ENCODE measurements at regions not wholly inside any gene's neighbourhood (a gene's known extent, or its start where the extent isn't known, plus 50 kb on each side); places are given as distances from the start of the nearest gene placed in this dataset.

- DNase-seq (ENCODE audit: low read depth, low spot score): no peak
Measured at GRCh38 chr3:193984876-193985275, 151.1 kb upstream of the HES1 start.

GRCh38 chr3:193987186-193987585 lies 148.8 kb upstream of the HES1 start:
- no peak for DNase-seq (ENCODE audit: low read depth, low spot score)
- no peak overlapping the region for H3K4me3 ChIP-seq (ENCODE audit: low read length)

More at GRCh38 chr3:193984876-193985275, 151.1 kb upstream of the HES1 start:
- no peak overlapping the region for H3K4me3 ChIP-seq (ENCODE audit: low read length)

- no peak overlapping the region for H3K4me3 ChIP-seq (ENCODE audit: low read length)
- no peak for DNase-seq (ENCODE audit: low read depth, low spot score)
Measured at GRCh38 chr3:193989186-193989585, 146.8 kb upstream of the HES1 start.

GRCh38 chr3:193991666-193992424 lies 144.1 kb upstream of the HES1 start:
- H3K4me3 ChIP-seq (ENCODE audit: low read length): no peak overlapping the region
- DNase-seq (ENCODE audit: low read depth, low spot score): no peak

- no peak overlapping the region for H3K4me3 ChIP-seq (ENCODE audit: low read length)
- no peak for DNase-seq (ENCODE audit: low read depth, low spot score)
Measured at GRCh38 chr3:193992425-193993037, 143.4 kb upstream of the HES1 start.

- no peak for DNase-seq (ENCODE audit: low read depth, low spot score)
- no peak overlapping the region for H3K4me3 ChIP-seq (ENCODE audit: low read length)
Measured at GRCh38 chr3:193996221-193996620, 139.7 kb upstream of the HES1 start.

- no peak for DNase-seq (ENCODE audit: low read depth, low spot score)
- no peak overlapping the region for H3K4me3 ChIP-seq (ENCODE audit: low read length)
Measured at GRCh38 chr3:193996641-193997089, 139.3 kb upstream of the HES1 start.

GRCh38 chr3:193997228-193998122 lies 138.5 kb upstream of the HES1 start:
- no peak for DNase-seq (ENCODE audit: low read depth, low spot score)
- no peak overlapping the region for H3K4me3 ChIP-seq (ENCODE audit: low read length)

GRCh38 chr3:193998123-193998448 lies 137.9 kb upstream of the HES1 start:
- H3K4me3 ChIP-seq (ENCODE audit: low read length): no peak overlapping the region
- DNase-seq (ENCODE audit: low read depth, low spot score): no peak

GRCh38 chr3:193998628-193999195 lies 137.2 kb upstream of the HES1 start:
- H3K4me3 ChIP-seq (ENCODE audit: low read length): no peak overlapping the region
- DNase-seq (ENCODE audit: low read depth, low spot score): no peak

GRCh38 chr3:194000100-194000499 lies 135.8 kb upstream of the HES1 start:
- DNase-seq (ENCODE audit: low read depth, low spot score): no peak

GRCh38 chr3:194000712-194001111 lies 135.2 kb upstream of the HES1 start:
- no peak overlapping the region for H3K4me3 ChIP-seq (ENCODE audit: low read length)
- DNase-seq (ENCODE audit: low read depth, low spot score): no peak

More at GRCh38 chr3:194000100-194000499, 135.8 kb upstream of the HES1 start:
- no peak overlapping the region for H3K4me3 ChIP-seq (ENCODE audit: low read length)

GRCh38 chr3:194001728-194002459 lies 134.1 kb upstream of the HES1 start:
- no peak for DNase-seq (ENCODE audit: low read depth, low spot score)
- no peak overlapping the region for H3K4me3 ChIP-seq (ENCODE audit: low read length)

- no peak overlapping the region for H3K4me3 ChIP-seq (ENCODE audit: low read length)
- no peak for DNase-seq (ENCODE audit: low read depth, low spot score)
Measured at GRCh38 chr3:194003114-194004057, 132.6 kb upstream of the HES1 start.

GRCh38 chr3:194005930-194006501 lies 129.9 kb upstream of the HES1 start:
- no peak overlapping the region for H3K4me3 ChIP-seq (ENCODE audit: low read length)
- DNase-seq (ENCODE audit: low read depth, low spot score): no peak

GRCh38 chr3:194007592-194008337 lies 128.2 kb upstream of the HES1 start:
- no peak overlapping the region for H3K4me3 ChIP-seq (ENCODE audit: low read length)
- DNase-seq (ENCODE audit: low read depth, low spot score): no peak

- H3K4me3 ChIP-seq (ENCODE audit: low read length): no peak overlapping the region
- DNase-seq (ENCODE audit: low read depth, low spot score): no peak
Measured at GRCh38 chr3:194009019-194009418, 126.9 kb upstream of the HES1 start.
